NOMO-1 treated with DMSO at 0.1 percent for 48 hours (cell line): ENCODE measurements at regions not wholly inside any gene's neighbourhood (a gene's known extent, or its start where the extent isn't known, plus 50 kb on each side); places are given as distances from the start of the nearest gene placed in this dataset.
A peak's percentile ranks its signal among the peaks of the same experiment; 100 is the strongest.
"Not testable (repeated sequence)": the region's sequence is repeated elsewhere in the genome, so short reads cannot be mapped to it uniquely, and the experiment has no call there.

Experiments used
- DNase-seq: peaks from one replicate; lab custom pipeline; 2025; ENCODE audit not compliant: unreplicated experiment; lab: John Stamatoyannopoulos, UW

DNA sequence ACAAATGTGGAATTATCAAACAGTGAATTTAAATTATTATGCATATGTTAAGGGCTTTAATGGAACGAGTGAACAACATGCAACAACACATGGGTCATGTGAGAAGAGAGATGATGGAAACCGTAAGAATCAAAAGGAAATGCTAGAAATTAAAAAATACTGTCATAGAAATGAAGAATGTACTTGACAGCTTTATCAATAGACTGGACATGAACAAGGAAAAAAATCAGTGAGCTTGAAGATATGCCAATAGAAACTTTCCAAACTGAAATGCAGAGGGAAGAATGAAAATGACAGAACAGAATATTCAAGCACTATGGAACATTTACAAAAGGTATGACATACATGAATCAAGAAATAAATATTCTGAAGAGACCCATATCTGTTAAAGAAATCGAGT, 117.7 kb upstream of the KCNJ3 start:
- no peak for DNase-seq

- DNase-seq = not testable (repeated sequence)
These were observed 115.8 kb upstream of the KCNJ3 start for GRCh38 chr2:154582694-154583093.

DNA sequence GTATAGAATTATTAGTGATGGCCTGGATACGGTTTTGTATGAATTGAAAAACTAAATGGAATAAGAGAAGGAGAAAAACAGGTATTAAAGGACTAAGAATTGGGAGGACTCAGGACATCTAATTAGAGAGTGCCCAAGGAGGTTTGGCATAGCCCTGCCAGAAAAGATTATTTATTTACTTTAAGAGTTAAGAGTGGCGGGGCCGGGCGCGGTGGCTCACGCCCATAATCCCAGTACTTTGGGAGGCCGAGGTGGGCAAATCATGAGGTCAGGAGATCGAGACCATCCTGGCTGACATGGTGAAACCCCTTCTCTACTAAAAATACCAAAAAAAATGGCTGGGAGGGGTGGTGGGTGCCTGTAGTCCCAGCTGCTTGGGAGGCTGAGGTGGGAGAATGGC, 115.2 kb upstream of the KCNJ3 start:
- DNase-seq = not testable (repeated sequence)

DNA sequence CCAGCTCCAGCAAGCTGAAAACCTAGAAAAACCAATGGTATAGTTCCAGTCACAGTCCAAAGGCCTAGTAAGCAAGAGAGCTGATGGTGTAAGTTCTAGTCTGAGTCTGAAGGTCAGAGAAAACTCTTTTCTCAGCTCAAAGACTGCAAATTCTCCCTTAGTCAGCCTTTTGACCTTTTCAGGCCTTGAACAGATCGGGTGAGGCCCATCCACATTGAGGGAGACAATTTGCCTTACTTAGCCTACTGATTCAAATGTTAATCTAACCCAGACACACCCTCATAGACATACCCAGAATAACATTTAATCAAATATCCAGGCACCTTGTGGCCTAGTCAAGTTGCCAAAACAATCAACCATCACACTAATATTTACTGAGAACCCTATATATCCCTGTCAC, 110.8 kb upstream of the KCNJ3 start:
- DNase-seq = no peak

GRCh38 chr2:154588838-154589237, 109.7 kb upstream of the KCNJ3 start:
- DNase-seq = no peak

GRCh38 chr2:154589514-154589913, 109.0 kb upstream of the KCNJ3 start:
- no peak for DNase-seq

- no peak for DNase-seq
These were observed 107.1 kb upstream of the KCNJ3 start for GRCh38 chr2:154591294-154591820.

DNA sequence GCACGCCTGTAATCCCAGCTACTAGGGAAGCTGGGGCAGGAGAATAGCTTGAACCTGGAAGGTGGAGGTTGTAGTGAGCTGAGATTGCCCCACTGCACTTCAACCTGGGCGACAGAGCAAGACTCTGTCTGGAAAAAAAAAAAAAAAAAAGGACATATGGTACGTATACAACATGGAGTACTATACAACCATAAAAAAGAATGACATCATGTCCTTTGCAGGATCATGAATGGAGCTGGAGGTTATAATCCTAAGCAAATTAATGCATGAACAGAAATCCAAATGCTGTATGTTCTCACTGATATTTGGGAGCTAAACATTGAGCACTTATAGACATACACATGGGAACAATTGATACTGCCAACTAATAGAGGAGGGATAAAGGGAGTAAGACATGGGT, 99.3 kb upstream of the KCNJ3 start:
- no peak for DNase-seq

DNA sequence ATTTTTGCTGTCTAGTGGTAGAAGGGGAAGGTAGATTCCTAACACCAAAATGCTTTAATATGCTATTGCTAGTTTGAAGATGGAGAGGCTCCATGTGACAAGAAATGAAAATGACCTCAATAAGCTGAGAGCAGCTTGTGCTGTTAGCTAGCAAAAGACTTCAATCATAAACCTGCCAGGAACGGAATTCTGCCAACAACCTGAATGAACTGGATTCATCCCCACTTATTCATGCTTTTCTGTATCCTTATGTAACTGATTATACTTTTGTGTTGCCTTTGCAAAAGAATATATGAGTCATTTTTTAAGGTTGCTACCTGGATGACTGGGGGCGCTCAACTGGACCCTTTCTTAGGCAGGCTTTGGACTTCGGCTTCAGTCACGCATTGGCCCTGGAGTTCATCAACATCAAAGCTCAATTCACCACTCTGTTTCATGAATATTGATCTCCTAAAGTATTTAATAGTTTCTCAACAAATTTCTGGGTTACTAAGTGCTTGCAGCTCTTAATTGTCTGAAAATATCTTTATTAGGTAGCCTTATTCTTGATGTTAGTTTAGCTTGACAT, 97.5 kb upstream of the KCNJ3 start:
- DNase-seq = no peak

- DNase-seq = no peak
These were observed 94.8 kb upstream of the KCNJ3 start for GRCh38 chr2:154603682-154604081.

DNA sequence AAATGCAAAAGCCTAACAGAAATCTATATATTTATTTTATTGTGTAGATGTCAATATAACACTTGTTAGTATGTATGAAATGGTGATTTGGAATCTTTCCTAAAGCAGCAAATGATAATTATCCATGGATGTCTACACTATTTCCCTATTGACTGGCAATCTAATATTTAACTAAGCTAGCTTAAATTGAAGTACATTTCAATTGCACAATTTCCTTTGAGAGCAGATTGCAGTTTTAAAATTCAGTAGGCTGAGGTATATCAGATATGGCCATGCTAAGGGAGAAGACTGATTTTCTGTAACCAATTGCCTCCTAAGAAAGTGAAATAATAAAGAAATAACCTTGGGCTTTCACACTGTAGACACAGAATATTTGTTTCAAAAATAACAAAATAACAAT, 90.1 kb upstream of the KCNJ3 start:
- no peak for DNase-seq

GRCh38 chr2:154614906-154615305, 83.6 kb upstream of the KCNJ3 start:
- DNase-seq = no peak

- DNase-seq = no peak
These were observed 81.8 kb upstream of the KCNJ3 start for GRCh38 chr2:154616659-154617058.

DNA sequence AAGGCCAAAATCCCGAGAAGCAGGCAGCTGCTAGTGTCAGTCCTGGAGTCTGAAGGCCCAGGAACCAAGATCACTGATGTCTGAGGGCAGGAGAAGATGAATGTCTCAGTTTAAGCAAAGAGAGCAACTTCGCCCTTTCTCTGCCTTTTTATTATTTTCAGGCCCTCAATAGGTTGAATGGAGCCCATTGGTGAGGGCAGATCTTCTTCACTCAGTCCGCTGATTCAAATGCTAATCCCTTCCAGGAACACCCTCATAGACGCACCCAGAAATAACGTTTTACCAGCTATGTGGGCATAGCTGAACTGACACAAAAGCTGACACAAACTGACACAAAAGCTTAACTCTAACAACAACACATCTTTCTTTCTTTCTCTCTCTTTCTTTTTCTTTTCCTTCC, 78.0 kb upstream of the KCNJ3 start:
- no peak for DNase-seq

DNA sequence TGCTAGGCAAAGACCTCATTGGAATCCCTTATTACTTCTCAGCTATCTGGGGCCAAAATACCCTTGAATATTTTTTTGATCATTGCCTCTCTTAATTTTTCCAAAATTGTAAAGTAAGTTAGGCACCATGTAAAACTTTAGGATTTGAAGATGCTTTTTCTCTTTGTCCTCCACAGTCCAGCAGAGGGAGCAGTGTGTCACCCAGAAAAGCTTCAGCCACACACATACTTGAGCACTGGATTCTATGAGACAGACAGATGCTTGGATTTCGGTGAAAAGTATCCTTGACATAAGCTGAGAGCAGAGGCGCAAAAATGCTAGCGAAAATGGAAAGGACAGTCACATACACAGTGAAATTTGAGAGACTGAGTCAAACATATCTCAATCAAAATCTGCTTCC, 74.7 kb upstream of the KCNJ3 start:
- DNase-seq = peak; percentile 4

GRCh38 chr2:154637456-154637855, 61.0 kb upstream of the KCNJ3 start:
- no peak for DNase-seq

GRCh38 chr2:154638783-154639182, 59.7 kb upstream of the KCNJ3 start:
- DNase-seq = no peak

GRCh38 chr2:154640000-154640399, 58.5 kb upstream of the KCNJ3 start:
- DNase-seq = no peak
